ENCODE measurements at regions not wholly inside any gene's neighbourhood (a gene's known extent, or its start where the extent isn't known, plus 50 kb on each side); places are given as distances from the start of the nearest gene placed in this dataset.

- TF ChIP-seq EZH2 (IDR thresholded peaks at IDR 0.05; ENCODE audit: borderline replicate concordance, insufficient read depth, low read length, poor library complexity, severe bottlenecking) (no peak), CTCF (IDR thresholded peaks at IDR 0.05; ENCODE audit: poor library complexity, severe bottlenecking) (no peak), POLR2AphosphoS5 (IDR thresholded peaks at IDR 0.05) (no peak)
Measured at GRCh38 chr11:128151780-128152179, 435.6 kb downstream of the ETS1 start.
